SK-N-DZ (cell line): ENCODE measurements at regions not wholly inside any gene's neighbourhood (a gene's known extent, or its start where the extent isn't known, plus 50 kb on each side); places are given as distances from the start of the nearest gene placed in this dataset.

Source experiments
- DNase-seq: peaks from one replicate; pipeline ENCODE4 v3.0.0-alpha.2; 2015; ENCODE audit warnings: low spot score

DNA sequence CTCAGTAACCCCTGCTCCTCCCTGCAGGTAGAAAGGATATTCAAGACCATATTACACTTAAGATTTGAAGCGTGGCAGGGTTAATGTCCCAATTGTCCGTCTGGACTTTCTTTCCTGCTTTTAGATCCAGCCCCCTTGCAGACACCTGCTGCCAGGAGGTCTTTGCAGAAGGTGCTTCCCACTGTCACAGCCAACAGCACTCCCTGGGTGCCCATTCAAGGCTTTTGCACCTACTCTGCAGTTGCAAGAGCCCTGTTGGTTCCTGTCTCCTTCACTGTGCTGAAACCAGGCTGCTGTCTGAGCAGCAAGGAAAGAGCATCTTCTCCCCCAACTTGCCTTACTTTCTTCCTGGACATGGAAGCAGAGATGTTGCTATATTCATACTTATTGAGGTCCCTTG lies 1043.0 kb upstream of the POU3F3 start:
- no peak for DNase-seq

GRCh38 chr2:103814016-103814415 lies 1039.9 kb upstream of the POU3F3 start:
- DNase-seq = no peak

GRCh38 chr2:103815731-103816130 lies 1038.2 kb upstream of the POU3F3 start:
- DNase-seq = no peak

GRCh38 chr2:103817746-103818145 lies 1036.2 kb upstream of the POU3F3 start:
- no peak for DNase-seq

DNA sequence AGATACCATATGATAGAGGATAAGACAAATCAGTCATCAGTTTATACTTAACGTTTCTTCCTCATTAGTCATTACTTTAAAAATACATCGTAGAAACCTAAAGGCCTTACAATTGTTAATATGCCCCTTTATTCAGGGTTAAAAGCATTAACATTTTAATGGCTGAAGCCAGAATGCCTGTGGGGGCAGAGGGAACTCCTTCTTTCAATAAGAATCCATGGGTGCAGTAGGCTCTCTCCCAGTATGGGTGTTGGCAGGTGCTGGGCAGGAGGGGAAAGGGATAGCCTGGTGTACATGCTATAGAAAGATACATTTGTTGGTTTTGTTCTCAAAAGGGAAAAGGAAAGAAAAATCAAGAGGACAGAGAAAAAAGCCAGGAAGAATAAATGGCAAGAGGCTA lies 1035.7 kb upstream of the POU3F3 start:
- DNase-seq = no peak

DNA sequence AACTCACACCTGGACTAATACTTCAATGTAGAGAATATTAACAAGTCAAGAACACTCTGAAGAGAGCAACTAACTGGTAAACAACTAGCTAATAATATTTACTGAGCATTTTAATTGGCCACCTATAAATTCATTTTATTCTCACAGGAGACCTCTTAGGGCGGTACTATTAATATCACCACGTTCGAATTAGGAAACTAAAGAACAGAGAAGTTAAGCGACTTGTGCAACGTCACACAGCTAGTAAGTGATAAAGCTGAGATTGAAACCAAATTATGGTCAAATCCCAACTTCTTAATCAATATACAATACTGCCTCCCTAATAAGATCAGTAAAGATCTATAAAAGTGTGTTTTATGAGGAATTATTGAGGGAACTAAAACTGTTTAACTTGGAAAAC lies 1034.3 kb upstream of the POU3F3 start:
- DNase-seq = no peak

DNA sequence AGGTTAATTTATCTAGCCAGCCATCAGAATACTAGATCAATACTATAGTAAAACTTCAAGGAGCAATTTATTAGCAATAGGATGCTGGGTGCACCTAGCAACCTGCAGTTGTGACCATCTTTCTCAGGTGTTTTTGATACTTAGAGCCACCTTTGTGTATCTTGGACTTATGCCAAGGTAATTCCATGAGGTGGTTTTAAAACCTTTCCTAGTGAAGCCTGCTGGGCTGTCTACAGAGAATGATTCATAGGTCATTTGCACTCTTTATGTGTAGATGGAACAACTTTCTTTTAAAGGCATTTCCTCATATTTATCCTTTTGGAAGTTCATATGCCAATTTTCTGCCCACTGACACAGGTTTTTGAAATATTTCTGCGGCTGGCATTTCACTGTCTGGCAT lies 1030.1 kb upstream of the POU3F3 start:
- DNase-seq = no peak

DNA sequence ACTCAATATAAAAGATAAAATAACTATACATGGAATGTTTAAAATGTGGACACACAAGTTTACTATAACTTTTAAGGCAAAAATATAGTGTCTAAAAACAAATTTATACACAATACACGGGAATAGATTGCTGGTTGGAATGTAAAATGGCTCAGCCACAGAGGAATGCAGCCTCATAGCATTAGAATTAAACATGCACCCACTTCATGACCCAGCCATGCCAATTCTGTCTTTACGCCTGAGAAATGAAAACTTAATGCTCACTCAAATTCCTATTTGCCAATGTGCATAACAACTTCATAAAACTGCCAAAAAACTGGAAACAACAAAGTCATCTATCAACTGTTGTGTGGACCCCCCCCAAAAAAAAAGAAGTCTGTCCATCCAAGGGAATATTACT lies 1006.6 kb upstream of the POU3F3 start:
- DNase-seq = no peak

DNA sequence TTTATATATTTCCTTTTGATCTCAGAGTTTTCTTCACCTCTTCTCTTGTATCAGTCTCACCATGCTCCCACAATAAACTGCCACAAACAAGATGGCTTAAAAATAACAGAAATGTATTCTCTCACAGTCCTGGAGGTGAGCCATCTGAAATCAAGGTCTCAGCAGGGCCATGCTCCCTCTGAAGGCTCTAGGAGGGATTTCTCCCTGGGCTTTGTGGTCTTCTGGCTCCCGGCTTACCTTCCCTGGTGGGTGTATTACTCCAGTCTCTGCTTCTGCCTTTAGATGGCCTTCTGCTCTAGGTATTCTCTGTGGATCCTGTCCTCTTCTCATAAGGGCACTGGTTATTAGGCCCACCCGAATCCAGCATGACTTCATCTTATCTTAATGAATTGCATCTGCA lies 994.7 kb upstream of the POU3F3 start:
- no peak for DNase-seq

- no peak for DNase-seq
Observed at GRCh38 chr2:103860016-103860415, 993.9 kb upstream of the POU3F3 start.

DNA sequence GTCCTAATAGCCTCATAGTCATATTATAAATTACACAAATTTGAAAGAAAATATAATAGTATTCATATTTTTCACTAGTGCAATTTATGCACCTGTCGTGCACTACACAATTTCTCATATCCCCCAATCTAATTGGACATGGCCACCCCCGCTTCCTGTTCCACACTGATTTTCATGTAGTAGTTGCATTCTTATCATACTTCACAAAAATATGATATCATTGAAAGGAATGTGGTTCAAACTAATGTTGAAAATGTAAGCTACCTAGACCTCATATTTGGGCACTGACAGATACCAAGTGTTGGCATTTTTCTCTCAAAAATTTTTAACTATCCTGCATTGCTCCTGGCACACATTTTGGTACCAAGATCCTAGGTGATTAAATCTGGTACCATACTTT lies 985.5 kb upstream of the POU3F3 start:
- no peak for DNase-seq

- DNase-seq = no peak
Observed at GRCh38 chr2:103873716-103874351, 980.1 kb upstream of the POU3F3 start.

- DNase-seq = no peak
Observed at GRCh38 chr2:103875131-103875530, 978.8 kb upstream of the POU3F3 start.

DNA sequence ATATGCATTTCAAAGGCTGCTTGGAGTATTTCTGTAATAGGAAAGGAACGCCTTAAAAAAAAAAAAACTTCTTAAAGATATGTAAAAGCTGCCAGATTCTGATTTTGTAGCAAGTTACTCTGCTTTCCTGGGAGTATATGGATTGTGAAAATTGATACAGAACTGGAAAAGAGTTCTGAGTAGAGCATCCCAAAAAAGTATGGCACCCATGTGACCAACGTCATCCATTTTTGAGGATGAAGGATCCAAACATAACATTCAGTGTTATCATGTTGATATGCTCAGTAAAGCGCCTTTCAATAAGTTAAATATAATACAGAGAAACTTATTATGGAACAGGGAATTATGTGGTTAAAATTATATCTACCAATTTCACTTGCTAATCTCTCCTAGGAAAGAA lies 978.4 kb upstream of the POU3F3 start:
- DNase-seq = no peak

DNA sequence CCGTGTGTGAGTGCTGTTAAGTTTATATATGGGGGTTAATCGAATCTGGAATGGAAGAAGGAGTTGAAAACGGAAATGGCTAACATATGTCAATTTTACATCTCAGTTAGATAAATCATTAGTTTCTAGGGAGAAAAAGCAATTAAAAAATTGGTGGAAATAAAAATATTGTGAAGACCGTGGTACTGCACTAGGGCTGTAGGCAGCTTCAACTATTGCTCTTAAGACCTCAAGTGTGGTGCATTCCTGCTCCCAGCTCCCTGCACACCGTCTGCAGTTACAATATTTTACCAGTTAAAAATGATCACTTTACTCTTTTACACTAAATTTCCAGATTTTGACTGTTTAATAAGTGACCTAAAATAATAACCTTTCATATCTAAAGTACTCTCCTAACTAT lies 977.3 kb upstream of the POU3F3 start:
- DNase-seq = no peak

GRCh38 chr2:103879101-103879500 lies 974.8 kb upstream of the POU3F3 start:
- DNase-seq = no peak

DNA sequence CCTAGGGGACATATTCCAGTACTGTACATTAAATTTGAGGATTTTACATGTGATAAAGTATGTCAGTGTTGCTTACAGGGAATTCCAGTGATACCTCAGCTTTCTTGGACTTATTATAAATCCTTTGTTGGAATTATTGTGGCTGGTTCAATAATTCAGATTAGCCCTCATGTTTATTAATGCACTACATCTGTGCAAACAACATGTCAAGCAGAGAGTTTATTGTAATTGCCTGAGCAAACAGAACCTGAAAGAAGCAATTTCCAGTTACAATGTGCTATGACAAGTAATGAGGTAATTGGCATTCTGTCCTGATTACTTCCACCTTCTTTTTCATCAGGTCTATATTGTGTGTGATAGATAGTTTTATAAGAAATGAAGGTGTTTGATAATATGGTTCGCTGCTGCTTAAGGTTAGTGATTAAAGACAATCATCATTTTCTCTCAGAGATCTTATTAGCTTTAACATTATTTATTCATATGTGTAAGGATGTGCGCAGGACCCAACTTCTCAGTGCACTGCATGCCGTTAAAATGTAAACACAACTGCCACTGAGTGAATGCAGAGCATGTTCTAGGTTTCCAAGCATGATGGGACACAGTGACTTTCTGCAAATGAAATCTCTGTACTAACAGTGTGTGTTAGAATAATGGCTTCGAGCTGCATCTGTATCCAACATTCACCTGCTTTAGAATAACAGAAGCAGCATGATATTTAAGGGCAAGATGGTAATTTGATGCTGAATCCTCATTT lies 973.7 kb upstream of the POU3F3 start:
- DNase-seq = no peak

- no peak for DNase-seq
Observed at GRCh38 chr2:103887625-103888024, 966.3 kb upstream of the POU3F3 start.

- no peak for DNase-seq
Observed at GRCh38 chr2:103896182-103896581, 957.7 kb upstream of the POU3F3 start.

- DNase-seq = no peak
Observed at GRCh38 chr2:103898561-103898960, 955.4 kb upstream of the POU3F3 start.

- no peak for DNase-seq
Observed at GRCh38 chr2:103902347-103902746, 951.6 kb upstream of the POU3F3 start.

GRCh38 chr2:103921161-103921560 lies 932.8 kb upstream of the POU3F3 start:
- DNase-seq = no peak

GRCh38 chr2:103942199-103942598 lies 911.7 kb upstream of the POU3F3 start:
- DNase-seq = no peak

DNA sequence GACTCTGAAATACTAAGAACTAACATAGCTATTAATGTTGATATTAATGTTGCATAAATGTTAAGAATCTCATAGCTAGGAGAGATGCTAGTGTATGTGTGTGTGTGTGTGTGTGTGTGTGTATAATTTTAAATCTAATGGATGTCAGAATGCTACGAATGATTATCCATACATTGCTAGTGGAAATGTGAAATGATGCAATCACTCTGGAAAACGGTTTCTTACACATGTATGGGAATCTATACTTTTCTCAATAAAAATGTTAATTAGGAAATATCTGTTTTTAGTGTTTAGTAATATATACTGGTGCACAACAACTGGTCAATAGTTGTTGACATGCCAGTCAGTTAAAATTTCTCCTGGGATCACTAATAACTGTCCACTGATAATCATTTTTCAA lies 908.8 kb upstream of the POU3F3 start:
- DNase-seq = no peak
